ENCODE measurements at regions not wholly inside any gene's neighbourhood (a gene's known extent, or its start where the extent isn't known, plus 50 kb on each side); places are given as distances from the start of the nearest gene placed in this dataset.
"Not testable (repeated sequence)": the region's sequence is repeated elsewhere in the genome, so short reads cannot be mapped to it uniquely, and the experiment has no call there.

- ATAC-seq, DNase-seq: not testable (repeated sequence)
Measured at GRCh38 chr2:16217741-16218140, 277.4 kb downstream of the MYCN start.

- ATAC-seq: no peak
Measured at GRCh38 chr2:16217291-16217690, 276.9 kb downstream of the MYCN start.

GRCh38 chr2:16216558-16216945 is 276.2 kb downstream of the MYCN start:
- ATAC-seq (no peak), DNase-seq (no peak)

More at GRCh38 chr2:16217291-16217690, 276.9 kb downstream of the MYCN start:
- no peak for DNase-seq

- ATAC-seq: no peak
- DNase-seq: no peak
Measured at GRCh38 chr2:16215902-16216557, 275.7 kb downstream of the MYCN start.

GRCh38 chr2:16214861-16215260 is 274.5 kb downstream of the MYCN start:
- ATAC-seq: no peak
- no peak for DNase-seq

GRCh38 chr2:16214391-16214790 is 274.0 kb downstream of the MYCN start:
- ATAC-seq (no peak), DNase-seq (no peak)

- ATAC-seq (no peak), DNase-seq (no peak)
Measured at GRCh38 chr2:16212321-16212720, 272.0 kb downstream of the MYCN start.

- ATAC-seq (no peak), DNase-seq (no peak)
Measured at GRCh38 chr2:16211341-16211740, 271.0 kb downstream of the MYCN start.

GRCh38 chr2:16210841-16211240 is 270.5 kb downstream of the MYCN start:
- ATAC-seq (no peak), DNase-seq (no peak)

- ATAC-seq (no peak), DNase-seq (no peak)
Measured at GRCh38 chr2:16209799-16210198, 269.4 kb downstream of the MYCN start.

- DNase-seq (no peak), ATAC-seq (no peak)
Measured at GRCh38 chr2:16208921-16209320, 268.6 kb downstream of the MYCN start.

GRCh38 chr2:16208241-16208797 is 268.0 kb downstream of the MYCN start:
- ATAC-seq: no peak
- DNase-seq: no peak

- no peak for DNase-seq
Measured at GRCh38 chr2:16207611-16208010, 267.3 kb downstream of the MYCN start.

GRCh38 chr2:16207151-16207550 is 266.8 kb downstream of the MYCN start:
- DNase-seq: no peak
- no peak for ATAC-seq

More at GRCh38 chr2:16207611-16208010, 267.3 kb downstream of the MYCN start:
- no peak for ATAC-seq

- no peak for ATAC-seq
Measured at GRCh38 chr2:16206191-16206944, 266.0 kb downstream of the MYCN start.

GRCh38 chr2:16205631-16206030 is 265.3 kb downstream of the MYCN start:
- no peak for ATAC-seq
- no peak for DNase-seq

More at GRCh38 chr2:16206191-16206944, 266.0 kb downstream of the MYCN start:
- no peak for DNase-seq

GRCh38 chr2:16204886-16205620 is 264.7 kb downstream of the MYCN start:
- ATAC-seq (no peak), DNase-seq (no peak)

GRCh38 chr2:16204251-16204650 is 263.9 kb downstream of the MYCN start:
- ATAC-seq: no peak
- no peak for DNase-seq

GRCh38 chr2:16203691-16204090 is 263.3 kb downstream of the MYCN start:
- DNase-seq (no peak), ATAC-seq (no peak)

- DNase-seq: no peak
- ATAC-seq: no peak
Measured at GRCh38 chr2:16203069-16203468, 262.7 kb downstream of the MYCN start.

GRCh38 chr2:16202266-16203020 is 262.1 kb downstream of the MYCN start:
- ATAC-seq: no peak
- no peak for DNase-seq

- ATAC-seq (peak; percentile 15), DNase-seq (no peak)
Measured at GRCh38 chr2:16201848-16202247, 261.5 kb downstream of the MYCN start.

Data from stimulated activated naive CD8-positive, alpha-beta T cell treated with anti-CD3 and anti-CD28 coated beads, Interleukin-15, Interleukin-2, amounts not matched to agents 100 U/mL and 50 U/mL, for 24 hours (primary cell).